Omental fat pad (tissue), 3 donors: ENCODE measurements at regions not wholly inside any gene's neighbourhood (a gene's known extent, or its start where the extent isn't known, plus 50 kb on each side); places are given as distances from the start of the nearest gene placed in this dataset.

Experiments used
- ATAC-seq: fragments of 150-250 bp; one replicate; pipeline ENCODE4 v1.9.1; 2016; ENCODE audit warnings: mild to moderate bottlenecking, moderate library complexity; ENCODE audit not compliant: low FRiP score
- DNase-seq: peaks from one replicate; pipeline ENCODE4 v3.0.0-alpha.2; 2019; ENCODE audit warnings: low spot score
- TF ChIP-seq, protein P1 (sequence below), 3 donors: fragments of 450-650 bp; IDR thresholded peaks; one replicate each; pipeline ENCODE4 v1.5.1; 2016 to 2017; ENCODE audit warnings: antibody characterized with exemption in 3 of 3, mild to moderate bottlenecking in 3 of 3, moderate library complexity in 2 of 3

DNA sequence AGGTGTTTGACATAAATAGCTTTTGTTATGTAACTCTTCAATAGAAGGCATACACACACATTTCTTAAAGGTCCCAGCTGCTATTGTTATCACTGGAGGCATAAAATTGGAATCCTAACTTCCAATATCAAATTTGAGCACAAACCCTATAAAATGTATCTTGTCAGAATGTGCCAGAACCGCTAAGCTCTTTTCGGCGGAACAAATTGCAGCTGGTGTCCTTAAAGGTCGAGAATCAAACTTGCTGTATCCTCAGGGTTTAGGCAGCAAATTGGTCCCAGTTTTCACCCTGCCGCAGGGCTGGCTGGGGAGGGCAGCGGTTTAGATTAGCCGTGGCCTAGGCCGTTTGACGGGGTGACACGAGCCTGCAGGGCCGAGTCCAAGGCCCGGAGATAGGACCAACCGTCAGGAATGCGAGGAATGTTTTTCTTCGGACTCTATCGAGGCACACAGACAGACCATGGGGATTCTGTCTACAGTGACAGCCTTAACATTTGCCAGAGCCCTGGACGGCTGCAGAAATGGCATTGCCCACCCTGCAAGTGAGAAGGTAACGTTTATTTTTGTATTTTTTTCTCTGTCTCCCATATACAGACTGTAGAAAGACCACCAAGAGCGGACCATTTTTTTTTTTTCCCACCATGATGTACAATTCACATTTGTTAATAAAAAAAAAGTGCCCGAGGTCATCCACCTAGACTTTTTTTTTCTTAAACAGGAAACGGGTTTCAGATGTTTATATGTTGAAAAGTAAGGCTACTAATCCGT, 297.1 kb downstream of the IRF8 start:
- DNase-seq (no peak), ATAC-seq (no peak)
- TF ChIP-seq, protein P1, sequence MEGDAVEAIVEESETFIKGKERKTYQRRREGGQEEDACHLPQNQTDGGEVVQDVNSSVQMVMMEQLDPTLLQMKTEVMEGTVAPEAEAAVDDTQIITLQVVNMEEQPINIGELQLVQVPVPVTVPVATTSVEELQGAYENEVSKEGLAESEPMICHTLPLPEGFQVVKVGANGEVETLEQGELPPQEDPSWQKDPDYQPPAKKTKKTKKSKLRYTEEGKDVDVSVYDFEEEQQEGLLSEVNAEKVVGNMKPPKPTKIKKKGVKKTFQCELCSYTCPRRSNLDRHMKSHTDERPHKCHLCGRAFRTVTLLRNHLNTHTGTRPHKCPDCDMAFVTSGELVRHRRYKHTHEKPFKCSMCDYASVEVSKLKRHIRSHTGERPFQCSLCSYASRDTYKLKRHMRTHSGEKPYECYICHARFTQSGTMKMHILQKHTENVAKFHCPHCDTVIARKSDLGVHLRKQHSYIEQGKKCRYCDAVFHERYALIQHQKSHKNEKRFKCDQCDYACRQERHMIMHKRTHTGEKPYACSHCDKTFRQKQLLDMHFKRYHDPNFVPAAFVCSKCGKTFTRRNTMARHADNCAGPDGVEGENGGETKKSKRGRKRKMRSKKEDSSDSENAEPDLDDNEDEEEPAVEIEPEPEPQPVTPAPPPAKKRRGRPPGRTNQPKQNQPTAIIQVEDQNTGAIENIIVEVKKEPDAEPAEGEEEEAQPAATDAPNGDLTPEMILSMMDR (IDR thresholded peaks at IDR 0.05): no peak

- TF ChIP-seq, protein P1 (IDR thresholded peaks at IDR 0.05): no peak
- ATAC-seq (no peak), DNase-seq (no peak)
Observed at GRCh38 chr16:86196687-86197391, 297.9 kb downstream of the IRF8 start.

GRCh38 chr16:86198206-86199118, 299.5 kb downstream of the IRF8 start:
- ATAC-seq: no peak
- TF ChIP-seq, protein P1 (IDR thresholded peaks at IDR 0.05): no peak
- no peak for DNase-seq

DNA sequence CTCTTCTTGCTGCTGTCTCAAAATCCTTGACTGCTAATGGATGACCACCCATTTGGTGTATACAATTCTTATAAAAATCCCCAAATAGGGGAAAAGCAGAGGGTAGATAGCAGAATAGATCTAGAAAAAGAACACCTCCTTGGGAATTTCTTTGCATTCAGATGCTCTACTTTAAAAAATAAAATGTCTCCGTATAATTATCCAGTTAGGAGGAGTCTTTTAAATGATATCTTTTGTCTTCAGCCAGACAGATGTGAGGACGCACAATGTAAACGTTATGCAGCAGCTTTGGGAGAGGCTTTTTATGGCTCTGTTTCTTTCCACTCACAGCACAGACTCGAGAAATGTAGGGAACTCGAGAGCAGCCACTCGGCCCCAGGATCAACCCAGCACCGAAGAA, 300.2 kb downstream of the IRF8 start:
- TF ChIP-seq, protein P1 (IDR thresholded peaks at IDR 0.05): no peak
- DNase-seq (no peak), ATAC-seq (no peak)

- DNase-seq: no peak
- no peak for ATAC-seq
- TF ChIP-seq, protein P1 (IDR thresholded peaks at IDR 0.05): no peak
Observed at GRCh38 chr16:86199871-86200695, 301.1 kb downstream of the IRF8 start.

DNA sequence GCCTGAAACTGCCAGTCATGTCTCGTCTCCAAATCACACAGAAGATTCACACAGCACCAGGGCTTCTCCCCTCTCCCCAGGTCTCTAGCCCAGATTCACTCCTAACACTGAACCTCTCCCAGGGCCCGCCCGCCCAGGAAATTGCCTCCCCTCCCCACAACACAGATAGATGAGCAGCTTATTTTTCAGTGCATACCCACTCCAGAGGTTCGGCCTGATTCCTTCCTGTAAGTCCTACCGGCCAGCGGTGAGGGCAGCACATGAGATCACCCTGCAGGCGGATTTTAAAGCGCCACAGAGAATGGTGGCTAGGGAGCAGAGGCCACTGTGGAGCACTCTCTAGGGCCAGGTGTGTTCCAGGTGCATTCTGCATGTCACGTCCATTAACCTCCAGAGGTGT, 301.8 kb downstream of the IRF8 start:
- DNase-seq: no peak
- TF ChIP-seq, protein P1 (IDR thresholded peaks at IDR 0.05): no peak
- no peak for ATAC-seq
